NCI-H146 treated with DMSO at 0.1 percent for 48 hours (cell line): ENCODE measurements at regions not wholly inside any gene's neighbourhood (a gene's known extent, or its start where the extent isn't known, plus 50 kb on each side); places are given as distances from the start of the nearest gene placed in this dataset.
"Not testable (repeated sequence)": the region's sequence is repeated elsewhere in the genome, so short reads cannot be mapped to it uniquely, and the experiment has no call there.

Experiments
- DNase-seq: peaks from one replicate; lab custom pipeline; 2025; ENCODE audit not compliant: unreplicated experiment; lab: John Stamatoyannopoulos, UW

GRCh38 chr9:25078202-25078601 lies 532.5 kb upstream of the IZUMO3 start:
- DNase-seq: no peak

GRCh38 chr9:25048098-25048724 lies 502.5 kb upstream of the IZUMO3 start:
- no peak for DNase-seq

- not testable (repeated sequence) for DNase-seq
Measured at GRCh38 chr9:25045469-25045868, 499.8 kb upstream of the IZUMO3 start.

- no peak for DNase-seq
Measured at GRCh38 chr9:25029743-25030142, 484.0 kb upstream of the IZUMO3 start.

GRCh38 chr9:25025686-25026085 lies 480.0 kb upstream of the IZUMO3 start:
- no peak for DNase-seq

GRCh38 chr9:25025156-25025555 lies 479.5 kb upstream of the IZUMO3 start:
- DNase-seq: no peak

GRCh38 chr9:25017779-25018178 lies 472.1 kb upstream of the IZUMO3 start:
- DNase-seq: no peak

- no peak for DNase-seq
Measured at GRCh38 chr9:25010027-25010662, 464.4 kb upstream of the IZUMO3 start.

- DNase-seq: no peak
Measured at GRCh38 chr9:25003686-25004085, 458.0 kb upstream of the IZUMO3 start.

- no peak for DNase-seq
Measured at GRCh38 chr9:24986331-24986730, 440.6 kb upstream of the IZUMO3 start.

GRCh38 chr9:24970780-24971179 lies 425.1 kb upstream of the IZUMO3 start:
- not testable (repeated sequence) for DNase-seq

GRCh38 chr9:24961762-24962161 lies 416.1 kb upstream of the IZUMO3 start:
- no peak for DNase-seq

GRCh38 chr9:24953070-24953469 lies 407.4 kb upstream of the IZUMO3 start:
- no peak for DNase-seq

GRCh38 chr9:24939109-24939850 lies 393.6 kb upstream of the IZUMO3 start:
- DNase-seq: peak; percentile 8

GRCh38 chr9:24936117-24936516 lies 390.4 kb upstream of the IZUMO3 start:
- DNase-seq: no peak

- no peak for DNase-seq
Measured at GRCh38 chr9:24932785-24933184, 387.1 kb upstream of the IZUMO3 start.

- no peak for DNase-seq
Measured at GRCh38 chr9:24931894-24932293, 386.2 kb upstream of the IZUMO3 start.

- no peak for DNase-seq
Measured at GRCh38 chr9:24912767-24913166, 367.1 kb upstream of the IZUMO3 start.

- DNase-seq: no peak
Measured at GRCh38 chr9:24901319-24901718, 355.6 kb upstream of the IZUMO3 start.

GRCh38 chr9:24900179-24900578 lies 354.5 kb upstream of the IZUMO3 start:
- no peak for DNase-seq

- no peak for DNase-seq
Measured at GRCh38 chr9:24899463-24899862, 353.8 kb upstream of the IZUMO3 start.

GRCh38 chr9:24897826-24898225 lies 352.1 kb upstream of the IZUMO3 start:
- no peak for DNase-seq
